HG03039 (cell line): ENCODE measurements at regions not wholly inside any gene's neighbourhood (a gene's known extent, or its start where the extent isn't known, plus 50 kb on each side); places are given as distances from the start of the nearest gene placed in this dataset.
"Not testable (repeated sequence)": the region's sequence is repeated elsewhere in the genome, so short reads cannot be mapped to it uniquely, and the experiment has no call there.

ENCODE experiments used
- ATAC-seq: cut with Tn5 transposase; IDR thresholded peaks from one replicate; pipeline ENCODE4 v1.9.1; 2021; ENCODE audit warnings: mild to moderate bottlenecking, moderate library complexity; ENCODE audit not compliant: unreplicated experiment

DNA sequence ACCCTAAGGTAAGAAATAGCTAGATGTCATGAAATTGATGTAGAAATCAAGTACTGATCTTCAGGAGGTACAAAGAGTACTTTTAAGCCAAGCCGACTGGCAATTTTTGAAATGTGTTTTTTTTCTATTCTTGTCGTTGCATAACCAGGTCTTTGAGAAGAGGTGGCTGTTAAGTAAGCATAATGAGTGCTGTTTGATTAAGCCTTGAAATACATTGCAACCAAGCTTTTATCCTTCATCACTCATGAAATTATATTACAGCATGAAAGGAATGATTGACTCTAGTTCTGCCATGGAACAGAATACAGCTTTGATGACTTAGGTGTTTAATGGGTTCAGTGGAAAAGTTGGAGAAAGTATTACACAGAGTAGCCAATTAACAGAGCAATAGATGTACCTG lies 1720.2 kb upstream of the SEL1L start:
- no peak for ATAC-seq

GRCh38 chr14:83255015-83255726 lies 1721.5 kb upstream of the SEL1L start:
- ATAC-seq = no peak

- no peak for ATAC-seq
These were observed 1722.1 kb upstream of the SEL1L start for GRCh38 chr14:83255727-83256090.

GRCh38 chr14:83257466-83258439 lies 1724.1 kb upstream of the SEL1L start:
- ATAC-seq = no peak

- ATAC-seq = no peak
These were observed 1727.1 kb upstream of the SEL1L start for GRCh38 chr14:83260751-83261150.

- no peak for ATAC-seq
These were observed 1735.9 kb upstream of the SEL1L start for GRCh38 chr14:83269583-83269982.

GRCh38 chr14:83271663-83272062 lies 1738.0 kb upstream of the SEL1L start:
- no peak for ATAC-seq

GRCh38 chr14:83280719-83281118 lies 1747.1 kb upstream of the SEL1L start:
- no peak for ATAC-seq

DNA sequence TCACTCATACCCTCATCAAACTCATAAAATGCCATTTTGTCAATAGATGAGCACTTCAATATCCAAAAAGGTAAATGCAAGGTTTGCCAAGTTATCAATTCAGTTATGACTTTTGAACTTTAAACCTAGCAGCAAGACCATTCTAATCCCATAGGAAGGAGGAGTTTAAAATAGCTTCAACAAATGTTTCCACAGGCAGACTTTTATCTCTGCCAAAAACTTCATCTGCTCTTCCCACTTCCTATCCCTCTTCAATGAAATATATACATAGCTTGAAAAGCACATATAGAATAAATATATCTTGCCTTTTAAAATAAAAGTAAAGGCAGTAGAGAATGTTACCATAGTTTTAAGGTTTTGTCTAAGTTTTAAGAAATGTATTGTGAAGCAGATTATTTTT lies 1749.1 kb upstream of the SEL1L start:
- no peak for ATAC-seq

- ATAC-seq = no peak
These were observed 1753.6 kb upstream of the SEL1L start for GRCh38 chr14:83287300-83287699.

GRCh38 chr14:83289390-83289789 lies 1755.7 kb upstream of the SEL1L start:
- no peak for ATAC-seq

DNA sequence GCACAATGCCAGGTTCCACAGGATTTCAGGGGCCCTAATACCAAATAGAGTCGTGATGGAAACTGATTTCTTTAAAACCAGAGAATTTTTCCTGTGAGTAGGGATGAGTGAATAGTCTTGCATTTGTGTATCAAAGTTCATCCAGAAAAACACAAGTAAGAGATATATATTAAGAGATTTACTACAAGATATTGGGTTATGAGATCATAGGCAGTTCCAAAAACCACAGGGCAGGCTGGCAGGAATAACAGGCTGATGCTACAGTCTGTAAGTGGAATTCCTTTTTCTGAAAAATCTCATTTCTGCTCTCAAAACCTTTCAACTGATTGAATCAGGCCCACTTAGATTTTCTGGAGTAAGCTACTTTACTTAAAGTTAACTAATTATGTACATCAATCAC lies 1756.2 kb upstream of the SEL1L start:
- no peak for ATAC-seq

DNA sequence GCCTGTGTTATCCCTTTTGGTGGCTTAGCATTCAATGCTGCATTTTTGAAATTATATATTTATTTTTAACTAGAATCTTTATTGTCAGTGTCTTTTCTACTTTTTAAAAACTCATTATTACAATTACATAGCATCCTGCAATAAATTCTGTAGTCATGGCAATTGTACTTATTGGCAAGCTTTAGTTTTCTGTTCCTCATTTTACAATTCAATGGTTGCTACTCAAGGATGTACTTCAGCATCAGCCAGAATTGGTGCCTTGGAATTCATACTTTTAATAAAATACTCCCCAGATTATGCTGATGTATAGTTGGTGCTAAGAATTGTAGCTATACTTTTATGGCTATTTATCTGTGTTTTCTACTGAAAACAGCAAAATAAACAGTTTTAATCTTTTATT lies 1756.8 kb upstream of the SEL1L start:
- ATAC-seq = no peak

DNA sequence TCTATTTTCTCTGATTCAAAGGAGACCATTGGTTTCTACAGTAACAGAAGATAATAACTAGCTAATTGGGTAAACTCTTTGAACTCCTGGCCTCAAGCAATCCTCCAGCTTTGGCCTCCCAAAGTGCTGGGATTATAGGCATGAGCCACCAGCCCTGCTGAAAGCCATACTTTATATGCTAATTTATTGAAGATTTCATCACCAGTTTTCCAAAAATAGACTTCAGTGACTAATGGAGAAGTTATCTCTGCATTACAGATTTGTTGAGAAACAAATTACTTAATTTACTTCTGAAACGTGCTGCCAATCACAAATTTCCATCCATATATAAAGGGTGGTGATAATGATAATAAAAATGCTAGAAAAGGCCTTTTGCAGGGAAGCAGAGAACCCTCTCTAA lies 1758.1 kb upstream of the SEL1L start:
- ATAC-seq = no peak

- ATAC-seq = no peak
These were observed 1761.3 kb upstream of the SEL1L start for GRCh38 chr14:83294941-83295340.

DNA sequence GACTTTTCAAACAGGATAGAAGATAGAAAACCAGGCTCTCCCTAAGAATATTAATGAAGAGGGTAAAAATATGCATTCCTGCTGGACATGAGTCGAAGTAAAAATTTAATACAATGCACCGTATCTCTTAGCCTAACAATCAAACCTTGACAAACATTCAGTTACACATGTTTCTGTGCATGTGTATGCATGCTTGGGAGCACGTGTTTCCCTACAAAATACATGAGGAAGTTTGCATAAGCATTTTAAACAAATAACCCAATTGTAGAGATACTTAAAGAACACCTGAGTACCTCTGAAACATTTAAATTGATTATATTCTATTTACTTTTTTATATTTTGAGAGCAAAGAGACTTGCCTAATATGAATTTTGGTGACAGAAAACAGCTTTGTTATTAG lies 1763.7 kb upstream of the SEL1L start:
- no peak for ATAC-seq

- ATAC-seq = not testable (repeated sequence)
These were observed 1764.4 kb upstream of the SEL1L start for GRCh38 chr14:83298016-83298415.

DNA sequence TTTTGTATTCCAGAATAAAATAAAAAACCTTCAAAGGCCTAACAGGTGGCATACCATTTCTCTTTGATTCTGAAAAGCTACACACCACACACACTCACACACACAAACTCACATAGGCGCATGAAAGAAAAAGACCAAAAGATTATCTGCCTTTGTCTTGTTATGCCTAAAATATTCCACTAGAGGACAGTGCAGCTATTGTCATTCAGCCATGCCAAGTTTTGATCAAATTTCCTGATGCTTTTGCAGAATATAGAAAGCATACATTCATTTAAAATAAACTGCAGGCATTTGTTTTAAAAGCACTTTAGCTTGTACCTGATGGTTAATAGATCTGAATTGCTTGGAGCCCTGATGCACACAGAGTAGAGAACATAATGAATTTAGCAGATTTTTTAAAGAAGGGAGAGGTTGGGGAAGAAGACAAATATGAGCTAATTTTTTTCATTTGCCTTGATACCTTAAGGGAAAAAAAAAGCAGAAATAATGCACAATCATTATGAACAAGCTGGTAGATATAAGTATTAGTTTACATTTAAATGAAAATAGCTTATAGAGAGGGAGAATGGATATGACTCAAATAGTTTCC lies 1766.9 kb upstream of the SEL1L start:
- no peak for ATAC-seq

DNA sequence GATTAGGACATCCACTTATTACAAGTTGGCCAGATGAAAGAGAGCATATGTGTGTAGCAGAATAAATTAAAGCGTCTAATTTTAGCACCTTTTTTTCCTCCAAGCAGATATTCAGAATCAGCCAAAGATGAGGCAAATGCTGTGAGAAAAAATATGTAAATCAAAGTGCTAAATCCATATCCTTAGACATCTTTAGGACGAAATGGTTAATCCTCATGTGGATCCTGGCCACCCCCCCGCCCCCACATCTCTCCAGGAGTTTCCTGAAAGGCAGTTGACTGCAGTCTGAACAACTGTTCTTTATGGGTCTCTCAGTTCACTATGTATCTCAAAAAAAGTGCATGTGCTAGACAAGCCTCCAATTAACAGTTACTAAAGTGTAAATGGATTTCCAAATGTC lies 1768.1 kb upstream of the SEL1L start:
- ATAC-seq = no peak

- ATAC-seq = no peak
These were observed 1775.6 kb upstream of the SEL1L start for GRCh38 chr14:83309211-83309610.

- ATAC-seq = no peak
These were observed 1776.2 kb upstream of the SEL1L start for GRCh38 chr14:83309833-83310232.

DNA sequence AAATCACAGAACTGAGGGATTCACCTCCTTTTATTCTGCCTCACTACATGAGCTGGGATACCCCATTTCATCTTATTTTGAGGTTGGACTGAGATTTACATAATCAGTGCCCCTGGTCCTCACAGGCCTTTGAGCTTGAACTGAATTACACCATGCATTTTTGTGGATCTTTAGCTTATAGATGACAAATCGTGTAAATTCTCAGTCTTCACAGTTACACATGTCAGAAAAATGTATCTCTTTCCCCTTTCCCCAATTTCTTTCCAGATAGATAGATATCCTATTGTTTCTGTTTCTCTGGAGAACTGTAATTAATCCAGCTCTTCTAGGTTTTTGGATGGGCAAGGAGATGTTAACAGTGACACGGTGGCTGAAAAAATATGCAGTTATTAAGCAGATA lies 1778.9 kb upstream of the SEL1L start:
- no peak for ATAC-seq
